SU-DHL-6 (cell line): ENCODE measurements at regions not wholly inside any gene's neighbourhood (a gene's known extent, or its start where the extent isn't known, plus 50 kb on each side); places are given as distances from the start of the nearest gene placed in this dataset.

Source experiments
- H2AFZ ChIP-seq: fragments of 200-600 bp; sonication (generic); 2 replicates; pipeline ENCODE4 v1.6.1; 2014; ENCODE audit warnings: low read depth, mild to moderate bottlenecking, moderate library complexity, mixed read lengths, antibody characterized with exemption, low read length; ENCODE audit not compliant: severe bottlenecking
- H3F3A ChIP-seq: fragments of 200-600 bp; shearing (Covaris generic); 2 replicates; pipeline ENCODE4 v1.6.0; 2016; ENCODE audit warnings: antibody characterized with exemption, mild to moderate bottlenecking; ENCODE audit not compliant: insufficient read depth
- H3K27ac ChIP-seq: fragments of 200-600 bp; sonication (generic); 2 replicates; pipeline ENCODE4 v1.5.1; 2016; ENCODE audit warnings: low read depth, mild to moderate bottlenecking, low read length, moderate library complexity, mixed read lengths
- H3K27me3 ChIP-seq: fragments of 200-600 bp; sonication (generic), shearing (Covaris generic); 2 replicates; pipeline ENCODE4 v1.6.0; 2014; ENCODE audit warnings: mild to moderate bottlenecking, low read length
- H3K36me3 ChIP-seq: fragments of 200-600 bp; sonication (generic); 2 replicates; pipeline ENCODE4 v1.6.1; 2014; ENCODE audit warnings: mild to moderate bottlenecking, low read length, mixed read lengths
- H3K4me2 ChIP-seq: fragments of 300-600, 200-600 bp; shearing (Covaris generic), sonication (generic); 2 replicates; pipeline ENCODE4 v1.6.0; 2014; ENCODE audit warnings: low read length, low read depth, mild to moderate bottlenecking; ENCODE audit not compliant: poor library complexity, severe bottlenecking
- H3K4me3 ChIP-seq: fragments of 200-600 bp; sonication (generic); 2 replicates; pipeline ENCODE4 v1.5.1; 2014; ENCODE audit warnings: antibody characterized with exemption, low read length, mild to moderate bottlenecking, mixed read lengths; ENCODE audit not compliant: insufficient read depth, poor library complexity, severe bottlenecking
- H3K79me2 ChIP-seq: fragments of 200-600 bp; sonication (generic); 2 replicates; pipeline ENCODE4 v1.6.1; 2014; ENCODE audit warnings: mild to moderate bottlenecking, low read length, moderate library complexity; ENCODE audit not compliant: insufficient read depth
- H3K9ac ChIP-seq: fragments of 200-600 bp; sonication (generic); 2 replicates; pipeline ENCODE4 v1.7.0; 2014; ENCODE audit warnings: mild to moderate bottlenecking, low read length
- H3K9me2 ChIP-seq: fragments of 200-600 bp; sonication (generic); replicated peaks from 2 replicates; pipeline ENCODE4 v1.6.1; 2014; ENCODE audit warnings: low read length; ENCODE audit not compliant: insufficient read depth
- H3K9me3 ChIP-seq: fragments of 200-600 bp; sonication (generic); 2 replicates; pipeline ENCODE4 v1.6.1; 2014; ENCODE audit warnings: low read length, mixed read lengths; ENCODE audit not compliant: insufficient read depth
- H4K20me1 ChIP-seq: fragments of 200-600 bp; sonication (generic); 2 replicates; pipeline ENCODE4 v1.6.1; 2014; ENCODE audit warnings: low read depth, mild to moderate bottlenecking, antibody characterized with exemption, low read length, moderate library complexity, mixed read lengths
- CTCF ChIP-seq: fragments of 200-600 bp; sonication (generic); IDR thresholded peaks from one replicate; pipeline ENCODE4 v1.5.1; 2017; ENCODE audit warnings: antibody characterized with exemption, mild to moderate bottlenecking, low read length, moderate library complexity; ENCODE audit not compliant: insufficient read depth, poor library complexity, severe bottlenecking
- EZH2phosphoT487 ChIP-seq: fragments of 200-600 bp; sonication (generic), shearing (Covaris generic); conservative IDR thresholded peaks from 2 replicates; pipeline ENCODE4 v1.6.1; 2018; ENCODE audit warnings: mild to moderate bottlenecking, antibody characterized with exemption, low read length, moderate library complexity, mixed read lengths

DNA sequence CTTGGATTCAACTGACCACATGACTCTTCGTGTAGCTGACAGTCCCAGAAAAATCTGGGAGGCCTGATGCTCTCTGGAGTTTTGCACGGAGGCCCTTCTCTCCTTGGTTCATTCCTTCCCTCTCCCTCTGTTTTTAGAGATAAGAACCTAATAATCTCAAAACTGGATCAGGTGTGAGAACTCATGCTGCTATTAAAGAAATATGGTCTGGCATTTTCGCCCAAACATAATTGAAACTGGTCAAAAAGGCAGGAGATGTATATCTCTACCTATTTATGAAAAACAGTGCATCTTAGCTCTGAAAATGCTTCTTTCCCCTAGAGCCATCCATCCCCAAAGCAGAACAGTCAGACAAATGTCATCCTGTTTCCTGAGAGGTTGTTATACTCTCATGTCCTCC lies 397.5 kb downstream of the PRELID2 start:
- Histone ChIP-seq H4K20me1 (no peaks in the 10 kb centered on the region), H3K9me2 (no peaks in the 10 kb centered on the region), H3K9ac (no peak overlapping the region), H3K36me3 (no peaks in the 10 kb centered on the region), H3K4me2 (no peak overlapping the region), H3K79me2 (no peaks in the 10 kb centered on the region), H3K27ac (no peak overlapping the region), H3K4me3 (no peak overlapping the region), H3K9me3 (no peaks in the 10 kb centered on the region), H3K27me3 (no peaks in the 10 kb centered on the region), H3F3A (no peaks in the 10 kb centered on the region), H2AFZ (no peak overlapping the region)
- TF ChIP-seq EZH2phosphoT487: no peak
- no peak for TF ChIP-seq CTCF

DNA sequence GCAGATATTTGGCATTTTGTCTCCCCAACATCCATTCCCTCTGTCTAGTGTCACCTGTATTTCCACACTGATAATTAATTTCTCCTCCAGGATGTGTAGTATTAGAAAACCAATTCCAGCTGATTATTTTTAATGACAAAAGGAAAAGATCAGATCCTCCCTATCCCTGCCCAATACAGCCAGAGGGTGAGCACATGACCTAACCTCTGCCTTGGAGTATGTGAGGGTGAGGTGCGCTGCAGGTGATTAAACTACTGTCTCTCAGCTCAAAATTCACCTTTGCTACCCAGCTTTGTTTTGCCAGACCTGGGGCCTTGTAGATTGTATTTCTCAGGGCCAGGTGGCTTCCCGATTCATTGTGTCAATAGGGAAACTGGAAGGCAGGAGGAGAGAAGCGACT lies 402.1 kb downstream of the PRELID2 start:
- no peaks in the 10 kb centered on the region for H3K9me2 ChIP-seq
- no peak overlapping the region for H3K4me2 ChIP-seq
- TF ChIP-seq CTCF (no peak), EZH2phosphoT487 (no peak)
- no peaks in the 10 kb centered on the region for H3K36me3 ChIP-seq
- no peaks in the 10 kb centered on the region for H3K27me3 ChIP-seq
- no peaks in the 10 kb centered on the region for H3K79me2 ChIP-seq
- no peak overlapping the region for H3K4me3 ChIP-seq
- H4K20me1 ChIP-seq: no peaks in the 10 kb centered on the region
- no peak overlapping the region for H3K27ac ChIP-seq
- no peaks in the 10 kb centered on the region for H3F3A ChIP-seq
- no peak overlapping the region for H3K9ac ChIP-seq
- H2AFZ ChIP-seq: no peak overlapping the region
- no peaks in the 10 kb centered on the region for H3K9me3 ChIP-seq

DNA sequence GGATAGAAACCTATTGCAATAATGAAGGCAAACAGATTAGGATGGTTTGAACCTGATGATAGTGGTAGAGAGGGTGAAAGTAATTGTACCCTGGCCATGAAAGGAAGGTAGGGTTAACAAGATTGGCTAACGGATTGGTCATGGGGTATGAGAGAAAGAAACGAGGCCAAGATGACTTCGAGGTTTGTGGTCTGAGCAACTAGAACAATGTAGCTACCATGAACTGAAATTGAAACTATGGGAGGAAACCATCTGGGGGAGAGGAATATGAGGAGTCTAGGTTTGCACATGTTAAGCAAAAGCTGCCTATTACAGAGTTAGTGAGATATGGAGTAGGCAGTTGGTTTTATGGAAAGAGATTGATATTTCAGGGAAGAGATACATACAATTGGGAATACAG lies 406.0 kb downstream of the PRELID2 start:
- TF ChIP-seq EZH2phosphoT487 (no peak), CTCF (no peak)
- Histone ChIP-seq H3K27me3 (no peaks in the 10 kb centered on the region), H3K4me2 (no peak overlapping the region), H3K79me2 (no peaks in the 10 kb centered on the region), H3K27ac (no peak overlapping the region), H3F3A (no peaks in the 10 kb centered on the region), H3K9ac (no peak overlapping the region), H3K9me2 (no peaks in the 10 kb centered on the region), H3K4me3 (no peak overlapping the region), H2AFZ (no peak overlapping the region), H4K20me1 (no peaks in the 10 kb centered on the region), H3K9me3 (no peaks in the 10 kb centered on the region), H3K36me3 (no peaks in the 10 kb centered on the region)

- H3K9me3 ChIP-seq: no peaks in the 10 kb centered on the region
- no peak overlapping the region for H3K27ac ChIP-seq
- no peak overlapping the region for H3K4me2 ChIP-seq
- no peak overlapping the region for H3K4me3 ChIP-seq
- no peaks in the 10 kb centered on the region for H3F3A ChIP-seq
- H3K36me3 ChIP-seq: no peaks in the 10 kb centered on the region
- TF ChIP-seq CTCF (no peak), EZH2phosphoT487 (no peak)
- no peaks in the 10 kb centered on the region for H4K20me1 ChIP-seq
- H2AFZ ChIP-seq: no peak overlapping the region
- no peaks in the 10 kb centered on the region for H3K27me3 ChIP-seq
- H3K79me2 ChIP-seq: no peaks in the 10 kb centered on the region
- no peaks in the 10 kb centered on the region for H3K9me2 ChIP-seq
- no peak overlapping the region for H3K9ac ChIP-seq
These were observed 427.1 kb downstream of the PRELID2 start for GRCh38 chr5:145408048-145408341.
